ENCODE measurements at regions not wholly inside any gene's neighbourhood (a gene's known extent, or its start where the extent isn't known, plus 50 kb on each side); places are given as distances from the start of the nearest gene placed in this dataset.

DNA sequence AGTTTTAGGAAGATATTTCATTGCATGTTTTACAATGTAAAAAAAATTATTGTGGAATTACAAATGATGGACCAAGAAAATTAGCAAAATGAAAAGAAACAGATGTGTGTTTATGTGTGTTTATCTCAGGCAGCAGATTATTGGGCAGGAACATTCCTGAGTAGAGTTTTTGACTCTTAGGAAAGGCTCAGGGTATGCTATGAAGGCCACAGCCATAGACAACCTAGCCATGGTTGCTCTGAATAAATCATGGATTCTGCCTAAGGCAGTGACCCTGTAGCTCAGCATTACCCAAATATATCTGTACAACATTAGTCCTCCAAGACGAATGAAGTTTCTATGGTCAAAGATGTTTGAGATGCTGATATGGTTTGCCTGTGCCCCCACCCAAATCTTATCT lies 298.3 kb downstream of the PTEN start:
- Histone ChIP-seq H3K9me3 (ENCODE audit: severe bottlenecking) (no peaks in the 10 kb centered on the region), H3K4me3 (ENCODE audit: low read depth, low read length) (no peak overlapping the region), H3K27me3 (ENCODE audit: insufficient read depth, low read depth, severe bottlenecking) (no peaks in the 10 kb centered on the region), H3K36me3 (no peaks in the 10 kb centered on the region), H3K27ac (no peak overlapping the region)
- TF ChIP-seq, protein P1, sequence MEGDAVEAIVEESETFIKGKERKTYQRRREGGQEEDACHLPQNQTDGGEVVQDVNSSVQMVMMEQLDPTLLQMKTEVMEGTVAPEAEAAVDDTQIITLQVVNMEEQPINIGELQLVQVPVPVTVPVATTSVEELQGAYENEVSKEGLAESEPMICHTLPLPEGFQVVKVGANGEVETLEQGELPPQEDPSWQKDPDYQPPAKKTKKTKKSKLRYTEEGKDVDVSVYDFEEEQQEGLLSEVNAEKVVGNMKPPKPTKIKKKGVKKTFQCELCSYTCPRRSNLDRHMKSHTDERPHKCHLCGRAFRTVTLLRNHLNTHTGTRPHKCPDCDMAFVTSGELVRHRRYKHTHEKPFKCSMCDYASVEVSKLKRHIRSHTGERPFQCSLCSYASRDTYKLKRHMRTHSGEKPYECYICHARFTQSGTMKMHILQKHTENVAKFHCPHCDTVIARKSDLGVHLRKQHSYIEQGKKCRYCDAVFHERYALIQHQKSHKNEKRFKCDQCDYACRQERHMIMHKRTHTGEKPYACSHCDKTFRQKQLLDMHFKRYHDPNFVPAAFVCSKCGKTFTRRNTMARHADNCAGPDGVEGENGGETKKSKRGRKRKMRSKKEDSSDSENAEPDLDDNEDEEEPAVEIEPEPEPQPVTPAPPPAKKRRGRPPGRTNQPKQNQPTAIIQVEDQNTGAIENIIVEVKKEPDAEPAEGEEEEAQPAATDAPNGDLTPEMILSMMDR (IDR thresholded peaks at IDR 0.05; ENCODE audit: low read depth, low read length) = no peak
- DNase-seq = no peak

DNA sequence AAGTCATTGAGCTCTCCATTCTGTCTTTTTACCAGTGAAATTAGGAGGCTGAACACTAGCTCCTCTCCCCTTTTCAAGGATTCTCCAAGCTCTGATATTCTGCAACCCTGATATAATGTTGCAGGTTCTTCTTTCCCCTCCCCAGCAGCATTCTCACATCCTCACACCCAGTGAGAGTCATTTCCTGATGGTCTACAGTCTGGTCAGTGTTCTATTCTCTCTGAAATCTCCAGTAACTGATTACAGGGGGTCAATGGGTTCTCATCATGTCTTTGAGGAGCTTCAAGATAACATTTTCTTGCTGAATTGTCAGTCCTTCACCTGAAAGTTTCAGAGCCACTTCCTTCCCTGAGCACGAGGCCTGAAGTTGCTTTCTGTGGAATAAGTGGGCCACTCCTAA lies 299.4 kb downstream of the PTEN start:
- no peak for DNase-seq
- Histone ChIP-seq H3K27me3 (ENCODE audit: insufficient read depth, low read depth, severe bottlenecking) (no peaks in the 10 kb centered on the region), H3K36me3 (no peaks in the 10 kb centered on the region), H3K27ac (no peak overlapping the region), H3K9me3 (ENCODE audit: severe bottlenecking) (no peaks in the 10 kb centered on the region), H3K4me3 (ENCODE audit: low read depth, low read length) (no peak overlapping the region)
- TF ChIP-seq, protein P1 (IDR thresholded peaks at IDR 0.05; ENCODE audit: low read depth, low read length) = no peak

DNA sequence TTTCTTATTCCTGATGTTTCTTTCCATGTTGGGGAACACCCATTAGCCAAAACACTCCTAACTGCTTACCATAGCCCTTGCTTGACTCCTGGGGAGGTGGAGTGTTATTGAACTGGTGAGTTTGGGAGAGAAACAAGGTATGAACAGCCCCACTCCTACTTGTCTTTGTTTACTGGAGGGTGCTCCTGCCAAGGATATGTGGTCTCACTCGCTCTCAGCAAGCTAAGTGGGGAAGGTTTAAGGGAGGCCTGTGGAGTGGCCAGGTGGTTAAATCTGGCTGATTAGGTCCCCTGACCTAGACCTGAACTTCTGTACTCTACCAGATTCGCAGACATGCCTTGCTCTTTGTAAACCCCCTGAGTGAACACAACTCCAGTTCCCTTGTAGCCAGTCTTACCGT lies 300.1 kb downstream of the PTEN start:
- H3K36me3 ChIP-seq = no peaks in the 10 kb centered on the region

DNA sequence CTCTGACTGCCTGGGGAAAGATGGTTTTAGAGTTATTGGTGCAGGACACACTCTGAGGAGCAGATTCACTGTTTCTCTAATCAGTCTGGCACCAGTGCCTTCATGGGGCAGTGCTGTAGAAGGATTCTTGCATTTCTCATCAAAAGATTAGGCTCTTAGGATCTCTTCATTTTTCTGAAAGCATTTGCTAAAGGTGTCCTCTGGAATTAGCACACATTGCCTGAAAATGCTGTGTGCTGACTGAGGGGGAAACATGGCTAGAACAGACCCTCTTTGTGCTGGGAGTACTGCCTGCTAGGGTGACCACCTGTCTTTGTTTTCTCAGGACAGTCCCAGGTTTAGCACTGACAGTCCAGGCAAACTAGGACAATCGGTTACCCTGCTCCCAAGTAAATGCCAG lies 301.0 kb downstream of the PTEN start:
- H3K27ac ChIP-seq = peak overlapping the region; percentile 37

More for the DNA sequence above, 300.1 kb downstream of the PTEN start:
- no peaks in the 10 kb centered on the region for H3K9me3 ChIP-seq (ENCODE audit: severe bottlenecking)
- no peaks in the 10 kb centered on the region for H3K27me3 ChIP-seq (ENCODE audit: insufficient read depth, low read depth, severe bottlenecking)
- peak; percentile 47 for DNase-seq
- peak overlapping the region; percentile 37 for H3K27ac ChIP-seq
- TF ChIP-seq, protein P1 (IDR thresholded peaks at IDR 0.05; ENCODE audit: low read depth, low read length) = no peak
- no peak overlapping the region for H3K4me3 ChIP-seq (ENCODE audit: low read depth, low read length)

DNA sequence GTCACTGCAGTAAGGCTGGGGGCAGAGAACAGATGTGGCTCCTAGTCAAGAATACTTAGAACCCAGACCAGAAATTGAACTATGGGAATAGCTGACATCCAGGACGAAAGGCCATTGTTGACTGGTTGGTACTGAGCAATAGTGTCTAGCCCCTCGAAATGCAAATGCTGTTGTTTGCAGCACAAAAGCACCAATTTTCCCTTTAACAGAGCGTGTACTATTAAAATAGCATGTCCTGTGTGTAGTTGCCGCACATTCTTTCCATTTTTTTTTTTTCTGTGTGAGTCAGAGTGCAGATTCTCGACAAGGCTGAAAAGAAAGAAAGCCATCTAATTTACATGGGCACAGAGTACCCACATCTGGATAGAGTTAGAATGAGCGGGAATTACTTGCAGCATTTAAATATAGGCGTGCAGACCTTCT lies 302.4 kb downstream of the PTEN start:
- DNase-seq = no peak
- no peak overlapping the region for H3K27ac ChIP-seq
- TF ChIP-seq, protein P1 (IDR thresholded peaks at IDR 0.05; ENCODE audit: low read depth, low read length) = no peak

More for the DNA sequence above, 301.0 kb downstream of the PTEN start:
- H3K36me3 ChIP-seq = no peaks in the 10 kb centered on the region
- TF ChIP-seq, protein P1 (IDR thresholded peaks at IDR 0.05; ENCODE audit: low read depth, low read length) = no peak
- H3K27me3 ChIP-seq (ENCODE audit: insufficient read depth, low read depth, severe bottlenecking) = no peaks in the 10 kb centered on the region
- H3K9me3 ChIP-seq (ENCODE audit: severe bottlenecking) = no peaks in the 10 kb centered on the region
- no peak for DNase-seq
- H3K4me3 ChIP-seq (ENCODE audit: low read depth, low read length) = no peak overlapping the region

More for the DNA sequence above, 302.4 kb downstream of the PTEN start:
- Histone ChIP-seq H3K9me3 (ENCODE audit: severe bottlenecking) (no peaks in the 10 kb centered on the region), H3K27me3 (ENCODE audit: insufficient read depth, low read depth, severe bottlenecking) (no peaks in the 10 kb centered on the region), H3K4me3 (ENCODE audit: low read depth, low read length) (no peak overlapping the region), H3K36me3 (no peaks in the 10 kb centered on the region)

Measured in WERI-Rb-1 (cell line).